ENCODE measurements at regions not wholly inside any gene's neighbourhood (a gene's known extent, or its start where the extent isn't known, plus 50 kb on each side); places are given as distances from the start of the nearest gene placed in this dataset.

DNA sequence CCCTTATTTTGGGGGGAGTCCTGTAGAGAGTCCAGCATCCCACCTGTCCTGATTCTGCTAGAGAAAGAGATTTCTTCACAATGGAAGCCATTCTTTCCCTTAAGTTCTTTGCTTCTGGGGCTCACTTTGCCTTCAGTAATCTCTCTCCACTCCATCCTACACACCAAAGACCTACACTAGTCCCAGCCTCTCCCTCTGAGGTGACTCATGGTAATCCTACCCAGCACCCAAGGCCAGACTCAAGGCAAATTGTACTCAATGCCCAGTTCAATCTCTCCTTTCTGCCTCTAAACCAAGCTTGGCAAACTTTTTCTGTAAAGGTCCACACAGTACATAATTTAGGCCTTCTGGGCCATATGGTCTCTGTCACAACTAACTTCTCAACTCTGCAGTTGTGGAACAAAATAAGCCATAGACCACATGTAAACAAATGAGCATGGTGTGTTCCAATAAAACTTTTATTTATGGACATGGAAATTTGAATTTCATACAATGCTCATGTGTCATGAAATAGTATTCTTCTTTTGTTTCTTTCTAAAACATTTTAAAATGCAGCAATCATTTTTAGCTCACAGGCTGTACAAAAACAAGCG is 72.5 kb downstream of the MRPL46 start:
- Histone ChIP-seq H3K4me1 (ENCODE audit: insufficient read depth) (no peaks in the 10 kb centered on the region), H3K4me2 (no peak overlapping the region), H3K4me3 (no peak overlapping the region), H3K27me3 (ENCODE audit: insufficient read depth) (no peaks in the 10 kb centered on the region), H3K9me2 (ENCODE audit: insufficient read depth) (no peaks in the 10 kb centered on the region), H4K20me1 (replicated peaks; ENCODE audit: insufficient read depth) (no peaks in the 10 kb centered on the region), H3K36me3 (ENCODE audit: insufficient read depth) (no peaks in the 10 kb centered on the region), H3F3A (replicated peaks; ENCODE audit: low read depth) (no peaks in the 10 kb centered on the region), H3K27ac (ENCODE audit: low read depth) (no peak overlapping the region), H2AFZ (no peak overlapping the region), H3K79me2 (replicated peaks; ENCODE audit: insufficient read depth) (no peaks in the 10 kb centered on the region)
- H3K27me3 Mint-ChIP-seq (ENCODE audit: insufficient read depth, low read depth, poor library complexity) = peaks cover 2% of the 10 kb centered on the region
- no peaks in the 10 kb centered on the region for H3K36me3 Mint-ChIP-seq (ENCODE audit: low read depth)
- H3K4me1 Mint-ChIP-seq = peaks cover 7% of the 10 kb centered on the region; the same call in 2 of the 3 replicates
- no peak overlapping the region for H3K27ac Mint-ChIP-seq
- ATAC-seq = no peak
- TF ChIP-seq EZH2phosphoT487 (IDR thresholded peaks at IDR 0.05; ENCODE audit: unreplicated experiment) (no peak), ZNF331 (CRISPR knock-in tag; IDR thresholded peaks at IDR 0.05; ENCODE audit: low read depth) (no peak), EZH2 (IDR thresholded peaks at IDR 0.05; ENCODE audit: low read depth, unreplicated experiment) (no peak), STAT1 (IDR thresholded peaks at IDR 0.05; ENCODE audit: unreplicated experiment) (no peak)
- TF ChIP-seq, protein P1, sequence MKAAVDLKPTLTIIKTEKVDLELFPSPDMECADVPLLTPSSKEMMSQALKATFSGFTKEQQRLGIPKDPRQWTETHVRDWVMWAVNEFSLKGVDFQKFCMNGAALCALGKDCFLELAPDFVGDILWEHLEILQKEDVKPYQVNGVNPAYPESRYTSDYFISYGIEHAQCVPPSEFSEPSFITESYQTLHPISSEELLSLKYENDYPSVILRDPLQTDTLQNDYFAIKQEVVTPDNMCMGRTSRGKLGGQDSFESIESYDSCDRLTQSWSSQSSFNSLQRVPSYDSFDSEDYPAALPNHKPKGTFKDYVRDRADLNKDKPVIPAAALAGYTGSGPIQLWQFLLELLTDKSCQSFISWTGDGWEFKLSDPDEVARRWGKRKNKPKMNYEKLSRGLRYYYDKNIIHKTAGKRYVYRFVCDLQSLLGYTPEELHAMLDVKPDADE (IDR thresholded peaks at IDR 0.05) = no peak
- no peak for DNase-seq (ENCODE audit: low spot score)
- no peak overlapping the region for H3K4me3 Mint-ChIP-seq
- no peaks in the 10 kb centered on the region for H3K9me3 Mint-ChIP-seq

- H3K9me3 Mint-ChIP-seq = no peaks in the 10 kb centered on the region
- H3K36me3 Mint-ChIP-seq (ENCODE audit: low read depth) = no peaks in the 10 kb centered on the region
- no peak overlapping the region for H3K4me2 ChIP-seq
- H2AFZ ChIP-seq = no peak overlapping the region
- no peaks in the 10 kb centered on the region for H3K79me2 ChIP-seq (replicated peaks; ENCODE audit: insufficient read depth)
- no peaks in the 10 kb centered on the region for H3K4me1 ChIP-seq (ENCODE audit: insufficient read depth)
- no peaks in the 10 kb centered on the region for H3K9me2 ChIP-seq (ENCODE audit: insufficient read depth)
- no peak for DNase-seq (ENCODE audit: low spot score)
- no peaks in the 10 kb centered on the region for H3K27me3 ChIP-seq (ENCODE audit: insufficient read depth)
- peaks cover 8% of the 10 kb centered on the region; the same call in 2 of the 3 replicates for H3K4me1 Mint-ChIP-seq
- no peaks in the 10 kb centered on the region for H3F3A ChIP-seq (replicated peaks; ENCODE audit: low read depth)
- no peak overlapping the region for H3K27ac Mint-ChIP-seq
- no peak overlapping the region for H3K4me3 ChIP-seq
- no peak for ATAC-seq
- no peak overlapping the region for H3K4me3 Mint-ChIP-seq
- H3K36me3 ChIP-seq (ENCODE audit: insufficient read depth) = no peaks in the 10 kb centered on the region
- no peak overlapping the region for H3K27ac ChIP-seq (ENCODE audit: low read depth)
- H4K20me1 ChIP-seq (replicated peaks; ENCODE audit: insufficient read depth) = no peaks in the 10 kb centered on the region
- H3K27me3 Mint-ChIP-seq (ENCODE audit: insufficient read depth, low read depth, poor library complexity) = peaks cover 2% of the 10 kb centered on the region
- TF ChIP-seq CTCF (conservative IDR thresholded peaks at IDR 0.05; ENCODE audit: low read depth in 2 of 2) (no peak), EZH2 (IDR thresholded peaks at IDR 0.05; ENCODE audit: low read depth, unreplicated experiment) (no peak), ZNF114 (CRISPR knock-in tag; IDR thresholded peaks at IDR 0.05) (no peak), JUNB (IDR thresholded peaks at IDR 0.05; ENCODE audit: unreplicated experiment) (no peak), ZNF331 (CRISPR knock-in tag; IDR thresholded peaks at IDR 0.05; ENCODE audit: low read depth) (no peak), NANOG (IDR thresholded peaks at IDR 0.05; ENCODE audit: borderline replicate concordance) (no peak), POLR2AphosphoS5 (IDR thresholded peaks at IDR 0.05; ENCODE audit: low read depth) (no peak), REST (IDR thresholded peaks at IDR 0.05; ENCODE audit: unreplicated experiment) (no peak)
- TF ChIP-seq, protein P1 (IDR thresholded peaks at IDR 0.05) = no peak
These were observed 73.3 kb downstream of the MRPL46 start for GRCh38 chr15:88393719-88394519.
